Endodermal cell (in vitro differentiated cells): ENCODE measurements at regions not wholly inside any gene's neighbourhood (a gene's known extent, or its start where the extent isn't known, plus 50 kb on each side); places are given as distances from the start of the nearest gene placed in this dataset.
"Not testable (repeated sequence)": the region's sequence is repeated elsewhere in the genome, so short reads cannot be mapped to it uniquely, and the experiment has no call there.

Experiments
- DNase-seq: peaks from one replicate; pipeline ENCODE4 v3.0.0-alpha.2; 2017
- H3K27ac ChIP-seq: 2 replicates; pipeline ENCODE4 v1.5.1; 2013; ENCODE audit warnings: mild to moderate bottlenecking, low read depth, low read length, moderate library complexity
- H3K27me3 ChIP-seq: 2 replicates; pipeline ENCODE4 v1.6.1; 2013; ENCODE audit warnings: mild to moderate bottlenecking, low read length, moderate library complexity; ENCODE audit not compliant: insufficient read depth, control insufficient read depth, poor library complexity, severe bottlenecking
- H3K36me3 ChIP-seq: 2 replicates; pipeline ENCODE4 v1.7.0; 2013; ENCODE audit warnings: mild to moderate bottlenecking, low read length, moderate library complexity; ENCODE audit not compliant: control insufficient read depth, insufficient read depth
- H3K4me1 ChIP-seq: one replicate; pipeline ENCODE4 v1.7.0; 2013; ENCODE audit warnings: low read length; ENCODE audit not compliant: control insufficient read depth, insufficient read depth
- H3K4me3 ChIP-seq: 2 replicates; pipeline ENCODE4 v1.5.1; 2013; ENCODE audit warnings: mild to moderate bottlenecking, low read length, moderate library complexity
- H3K9ac ChIP-seq: 2 replicates; pipeline ENCODE4 v1.6.1; 2013; ENCODE audit warnings: mild to moderate bottlenecking, low read length, moderate library complexity; ENCODE audit not compliant: poor library complexity, severe bottlenecking; ENCODE audit errors: extremely low read depth
- H3K9me3 ChIP-seq: 2 replicates; pipeline ENCODE4 v1.6.1; 2013; ENCODE audit warnings: mild to moderate bottlenecking, low read length, moderate library complexity; ENCODE audit not compliant: control insufficient read depth
- H3K27ac Mint-ChIP-seq: 2 replicates; pipeline ENCODE4 v1.8.0; 2020; ENCODE audit warnings: mixed read lengths
- H3K27me3 Mint-ChIP-seq: 2 replicates; pipeline ENCODE4 v1.8.0; 2021; ENCODE audit warnings: mild to moderate bottlenecking, mixed read lengths; ENCODE audit not compliant: insufficient read depth
- H3K36me3 Mint-ChIP-seq: 2 replicates; pipeline ENCODE4 v1.8.0; 2020; ENCODE audit warnings: low read depth, mixed read lengths
- H3K4me1 Mint-ChIP-seq: 2 replicates; pipeline ENCODE4 v1.8.0; 2020; ENCODE audit warnings: mixed read lengths
- H3K4me3 Mint-ChIP-seq: 2 replicates; pipeline ENCODE4 v1.8.0; 2020; ENCODE audit warnings: mild to moderate bottlenecking, moderate library complexity, mixed read lengths
- H3K9me3 Mint-ChIP-seq: 2 replicates; pipeline ENCODE4 v1.8.0; 2020; ENCODE audit warnings: mild to moderate bottlenecking, mixed read lengths
- WGBS, 2 experiments: methylation state at CpG; one replicate each; pipeline versions ENCODE4 v1.1.5 to v1.1.7; 2013; ENCODE audit warnings: missing lambda C conversion rate in 2 of 2, mixed read lengths in 1 of 2; ENCODE audit not compliant: insufficient coverage in 1 of 2, insufficient read length in 1 of 2; 5-methylcytosine and 5-hydroxymethylcytosine counted together
- TF ChIP-seq, protein P1 (sequence below): fragments of 200-600 bp; sonication (generic); conservative IDR thresholded peaks from 2 replicates; pipeline ENCODE4 v1.5.0; 2021; ENCODE audit warnings: antibody characterized with exemption, mild to moderate bottlenecking

DNA sequence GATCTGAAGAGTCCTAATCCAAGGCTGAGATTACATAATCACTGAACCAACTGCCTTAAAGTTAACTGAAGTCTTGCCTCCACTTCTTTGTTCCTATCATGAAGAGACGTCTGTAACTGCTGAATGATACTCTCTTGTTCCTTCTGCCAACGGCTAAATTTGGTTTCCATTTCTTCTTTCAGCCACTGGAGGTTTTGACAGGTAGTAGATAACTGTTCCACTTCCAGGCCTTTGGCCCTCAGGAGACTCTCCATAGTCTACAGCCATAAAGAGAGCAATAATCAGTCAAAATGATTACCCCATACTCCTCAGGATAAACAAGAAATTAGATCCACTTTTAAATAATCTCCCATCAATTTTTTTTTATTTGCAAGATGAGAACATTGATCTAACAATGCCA lies 128.1 kb downstream of the NBPF8 start:
- not testable (repeated sequence) for H3K36me3 Mint-ChIP-seq, H3K4me1 ChIP-seq, H3K36me3 ChIP-seq, H3K4me1 Mint-ChIP-seq, H3K9me3 Mint-ChIP-seq, H3K27ac Mint-ChIP-seq, H3K27me3 ChIP-seq, H3K4me3 Mint-ChIP-seq, H3K27me3 Mint-ChIP-seq, H3K27ac ChIP-seq, H3K9me3 ChIP-seq, DNase-seq, H3K9ac ChIP-seq, H3K4me3 ChIP-seq
- WGBS, 2 experiments = no CpG with 5 or more reads among the region's 2 CpGs

DNA sequence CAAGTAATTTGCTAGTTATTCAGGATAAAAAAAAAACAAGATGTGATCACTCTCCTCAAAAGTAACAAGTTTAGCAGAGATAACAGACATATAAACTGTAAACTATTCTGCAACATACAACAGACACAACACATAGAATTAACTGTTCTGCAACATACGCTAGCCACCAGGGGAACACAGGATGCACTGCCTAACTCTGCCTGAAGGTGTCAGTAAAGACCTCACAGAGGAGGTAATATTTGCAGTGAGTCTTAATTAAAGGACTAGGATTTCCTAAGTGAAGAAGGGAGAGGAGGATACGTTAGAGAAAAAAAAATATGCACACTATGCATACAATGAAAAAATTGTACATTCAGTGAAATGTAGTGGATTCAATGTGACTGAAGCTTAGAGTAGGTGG lies 129.6 kb downstream of the NBPF8 start:
- not testable (repeated sequence) for H3K27ac Mint-ChIP-seq, H3K4me1 Mint-ChIP-seq, H3K4me3 ChIP-seq, H3K27me3 Mint-ChIP-seq, H3K36me3 ChIP-seq, DNase-seq, H3K9ac ChIP-seq, H3K9me3 ChIP-seq, H3K9me3 Mint-ChIP-seq, H3K27me3 ChIP-seq, H3K4me3 Mint-ChIP-seq, H3K27ac ChIP-seq, H3K4me1 ChIP-seq, H3K36me3 Mint-ChIP-seq
- 57% methylated on average over 1 of the region's 2 CpGs; no CpG with 5 or more reads in 1 of the 2 experiments for WGBS, 2 experiments
- TF ChIP-seq, protein P1, sequence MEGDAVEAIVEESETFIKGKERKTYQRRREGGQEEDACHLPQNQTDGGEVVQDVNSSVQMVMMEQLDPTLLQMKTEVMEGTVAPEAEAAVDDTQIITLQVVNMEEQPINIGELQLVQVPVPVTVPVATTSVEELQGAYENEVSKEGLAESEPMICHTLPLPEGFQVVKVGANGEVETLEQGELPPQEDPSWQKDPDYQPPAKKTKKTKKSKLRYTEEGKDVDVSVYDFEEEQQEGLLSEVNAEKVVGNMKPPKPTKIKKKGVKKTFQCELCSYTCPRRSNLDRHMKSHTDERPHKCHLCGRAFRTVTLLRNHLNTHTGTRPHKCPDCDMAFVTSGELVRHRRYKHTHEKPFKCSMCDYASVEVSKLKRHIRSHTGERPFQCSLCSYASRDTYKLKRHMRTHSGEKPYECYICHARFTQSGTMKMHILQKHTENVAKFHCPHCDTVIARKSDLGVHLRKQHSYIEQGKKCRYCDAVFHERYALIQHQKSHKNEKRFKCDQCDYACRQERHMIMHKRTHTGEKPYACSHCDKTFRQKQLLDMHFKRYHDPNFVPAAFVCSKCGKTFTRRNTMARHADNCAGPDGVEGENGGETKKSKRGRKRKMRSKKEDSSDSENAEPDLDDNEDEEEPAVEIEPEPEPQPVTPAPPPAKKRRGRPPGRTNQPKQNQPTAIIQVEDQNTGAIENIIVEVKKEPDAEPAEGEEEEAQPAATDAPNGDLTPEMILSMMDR = peak; percentile 67

DNA sequence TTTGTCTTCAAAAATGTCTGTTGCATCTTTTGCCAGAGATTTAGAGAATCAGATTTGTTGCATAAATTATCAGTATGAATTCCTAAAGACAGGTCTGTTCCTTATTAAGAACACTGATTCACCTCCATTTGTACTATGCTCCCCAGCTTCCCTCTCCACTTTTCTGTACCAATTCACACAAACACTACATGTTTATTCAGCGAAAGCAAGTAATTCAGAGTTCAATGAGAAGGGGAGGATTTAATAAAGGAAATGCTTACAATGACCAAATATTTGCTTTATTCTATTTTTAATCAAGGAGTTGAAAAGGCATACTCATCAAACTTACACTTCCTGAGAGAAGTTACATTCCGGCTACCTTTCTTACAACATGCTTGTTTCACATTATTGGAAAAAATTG lies 135.5 kb downstream of the NBPF8 start:
- H3K4me3 ChIP-seq, H3K4me1 Mint-ChIP-seq, H3K9ac ChIP-seq, H3K27ac ChIP-seq, H3K27ac Mint-ChIP-seq, H3K36me3 ChIP-seq, H3K9me3 Mint-ChIP-seq, H3K36me3 Mint-ChIP-seq, H3K27me3 ChIP-seq, DNase-seq, H3K27me3 Mint-ChIP-seq, H3K4me1 ChIP-seq, H3K9me3 ChIP-seq, H3K4me3 Mint-ChIP-seq: not testable (repeated sequence)
- whole genome bisulfite sequencing, 2 experiments = no CpG with 5 or more reads among the region's 2 CpGs

- H3K36me3 Mint-ChIP-seq, H3K27me3 Mint-ChIP-seq, H3K27ac Mint-ChIP-seq, DNase-seq, H3K4me3 Mint-ChIP-seq, H3K4me3 ChIP-seq, H3K4me1 Mint-ChIP-seq, H3K4me1 ChIP-seq, H3K9me3 ChIP-seq, H3K9me3 Mint-ChIP-seq, H3K36me3 ChIP-seq, H3K27me3 ChIP-seq, H3K9ac ChIP-seq, H3K27ac ChIP-seq: not testable (repeated sequence)
These were observed 137.4 kb downstream of the NBPF8 start for GRCh38 chr1:120552190-120552589.

DNA sequence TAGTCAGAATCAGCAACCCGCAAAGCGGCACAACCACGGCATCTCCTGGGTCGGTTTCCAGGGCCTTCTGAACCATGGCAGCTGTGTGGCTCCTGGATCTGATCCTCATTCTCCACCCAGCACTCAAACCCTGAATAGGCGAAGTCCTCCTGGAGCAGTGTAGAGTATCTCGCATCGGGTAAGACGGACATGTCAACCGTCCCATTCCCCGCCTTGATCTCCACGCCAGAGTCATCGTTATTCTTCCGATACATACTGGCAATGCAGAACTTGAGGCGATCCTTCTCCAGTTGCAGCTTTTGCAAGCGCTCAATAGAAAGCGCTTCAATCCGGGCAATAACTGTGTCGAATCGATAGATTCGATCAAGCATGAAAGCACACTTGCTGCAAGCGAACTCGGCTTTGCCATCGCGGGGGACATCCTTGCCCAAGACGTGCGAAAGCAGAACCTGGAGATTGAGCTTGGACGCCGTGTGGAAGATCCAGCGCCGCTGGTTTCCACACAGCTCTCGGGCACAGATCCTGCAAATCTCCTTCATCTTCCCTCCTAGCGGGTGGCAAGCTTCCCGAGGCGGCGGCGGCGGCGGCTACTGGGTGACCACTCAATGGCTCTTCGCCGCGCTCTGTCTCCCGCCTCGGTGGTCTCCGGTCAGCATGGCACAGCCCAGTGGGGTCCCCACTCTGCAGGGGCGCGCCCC lies 142.9 kb downstream of the NBPF8 start:
- peak; percentile 47 for DNase-seq

GRCh38 chr1:120558303-120559060 lies 143.6 kb downstream of the NBPF8 start:
- not testable (repeated sequence) for H3K27me3 Mint-ChIP-seq, H3K4me1 Mint-ChIP-seq, H3K9me3 ChIP-seq, H3K36me3 ChIP-seq, H3K36me3 Mint-ChIP-seq, H3K27ac ChIP-seq, H3K4me1 ChIP-seq, H3K27me3 ChIP-seq, H3K9me3 Mint-ChIP-seq, H3K27ac Mint-ChIP-seq
- peak; percentile 90 for DNase-seq
- Histone ChIP-seq H3K9ac (peak overlapping the region; percentile 49), H3K4me3 (peak overlapping the region; percentile 66)
- peak overlapping the region; percentile 54 for H3K4me3 Mint-ChIP-seq
- 0% methylated on average over 22 of the region's 72 CpGs; no CpG with 5 or more reads in 1 of the 2 experiments for WGBS, 2 experiments

More for the DNA sequence above, 142.9 kb downstream of the NBPF8 start:
- not testable (repeated sequence) for H3K27ac Mint-ChIP-seq, H3K9me3 Mint-ChIP-seq, H3K27me3 Mint-ChIP-seq, H3K27me3 ChIP-seq, H3K36me3 ChIP-seq, H3K36me3 Mint-ChIP-seq, H3K4me1 ChIP-seq, H3K9ac ChIP-seq, H3K4me1 Mint-ChIP-seq, H3K27ac ChIP-seq, H3K9me3 ChIP-seq
- WGBS, 2 experiments = 10% methylated on average over 4 of the region's 46 CpGs; no CpG with 5 or more reads in 1 of the 2 experiments
- H3K4me3 Mint-ChIP-seq = peak overlapping the region; percentile 54
- peak overlapping the region; percentile 77 for H3K4me3 ChIP-seq
